Peyer's patch (tissue), 4 donors: ENCODE measurements at regions not wholly inside any gene's neighbourhood (a gene's known extent, or its start where the extent isn't known, plus 50 kb on each side); places are given as distances from the start of the nearest gene placed in this dataset.

Experiments used
- POLR2A ChIP-seq, 2 donors: fragments of 450-650 bp; IDR thresholded peaks; one replicate each; pipeline ENCODE4 v1.5.1; 2017; ENCODE audit warnings: antibody characterized with exemption in 2 of 2, mild to moderate bottlenecking in 2 of 2, moderate library complexity in 2 of 2
- TF ChIP-seq, protein P1 (sequence below), 6 experiments: fragments of 450-650 bp in 4 of 6; fragments of 200-600 bp in 2 of 6; sonication (generic) in 1 of 6; IDR thresholded peaks; one replicate each; pipeline ENCODE4 v1.5.1; 2017 to 2019; ENCODE audit warnings: antibody characterized with exemption in 6 of 6, mild to moderate bottlenecking in 3 of 6, moderate library complexity in 1 of 6

DNA sequence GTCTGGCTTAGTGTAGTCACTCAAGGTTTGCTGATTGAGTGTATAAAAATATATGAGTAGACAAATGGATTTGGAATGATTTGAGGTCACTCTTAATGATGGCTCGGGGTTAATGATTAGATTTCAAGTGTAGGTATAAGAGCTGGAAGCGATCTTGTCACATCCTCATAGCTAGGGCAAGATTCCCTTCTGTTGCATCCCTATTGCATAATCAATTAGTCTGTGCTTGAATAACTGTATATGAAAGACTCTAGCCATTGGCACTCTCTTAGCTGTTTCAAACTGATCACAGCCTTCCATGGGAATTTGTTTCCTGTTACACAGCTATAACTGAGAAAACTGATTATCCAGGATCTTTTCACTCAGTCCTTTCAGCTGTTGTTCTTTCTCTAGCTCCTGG, 811.6 kb downstream of the TLE4 start:
- TF ChIP-seq, protein P1, sequence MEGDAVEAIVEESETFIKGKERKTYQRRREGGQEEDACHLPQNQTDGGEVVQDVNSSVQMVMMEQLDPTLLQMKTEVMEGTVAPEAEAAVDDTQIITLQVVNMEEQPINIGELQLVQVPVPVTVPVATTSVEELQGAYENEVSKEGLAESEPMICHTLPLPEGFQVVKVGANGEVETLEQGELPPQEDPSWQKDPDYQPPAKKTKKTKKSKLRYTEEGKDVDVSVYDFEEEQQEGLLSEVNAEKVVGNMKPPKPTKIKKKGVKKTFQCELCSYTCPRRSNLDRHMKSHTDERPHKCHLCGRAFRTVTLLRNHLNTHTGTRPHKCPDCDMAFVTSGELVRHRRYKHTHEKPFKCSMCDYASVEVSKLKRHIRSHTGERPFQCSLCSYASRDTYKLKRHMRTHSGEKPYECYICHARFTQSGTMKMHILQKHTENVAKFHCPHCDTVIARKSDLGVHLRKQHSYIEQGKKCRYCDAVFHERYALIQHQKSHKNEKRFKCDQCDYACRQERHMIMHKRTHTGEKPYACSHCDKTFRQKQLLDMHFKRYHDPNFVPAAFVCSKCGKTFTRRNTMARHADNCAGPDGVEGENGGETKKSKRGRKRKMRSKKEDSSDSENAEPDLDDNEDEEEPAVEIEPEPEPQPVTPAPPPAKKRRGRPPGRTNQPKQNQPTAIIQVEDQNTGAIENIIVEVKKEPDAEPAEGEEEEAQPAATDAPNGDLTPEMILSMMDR (IDR thresholded peaks at IDR 0.05), result no peak
- no peak for TF ChIP-seq POLR2A (IDR thresholded peaks at IDR 0.05)
